ENCODE measurements at regions not wholly inside any gene's neighbourhood (a gene's known extent, or its start where the extent isn't known, plus 50 kb on each side); places are given as distances from the start of the nearest gene placed in this dataset.
"Not testable (repeated sequence)": the region's sequence is repeated elsewhere in the genome, so short reads cannot be mapped to it uniquely, and the experiment has no call there.

DNA sequence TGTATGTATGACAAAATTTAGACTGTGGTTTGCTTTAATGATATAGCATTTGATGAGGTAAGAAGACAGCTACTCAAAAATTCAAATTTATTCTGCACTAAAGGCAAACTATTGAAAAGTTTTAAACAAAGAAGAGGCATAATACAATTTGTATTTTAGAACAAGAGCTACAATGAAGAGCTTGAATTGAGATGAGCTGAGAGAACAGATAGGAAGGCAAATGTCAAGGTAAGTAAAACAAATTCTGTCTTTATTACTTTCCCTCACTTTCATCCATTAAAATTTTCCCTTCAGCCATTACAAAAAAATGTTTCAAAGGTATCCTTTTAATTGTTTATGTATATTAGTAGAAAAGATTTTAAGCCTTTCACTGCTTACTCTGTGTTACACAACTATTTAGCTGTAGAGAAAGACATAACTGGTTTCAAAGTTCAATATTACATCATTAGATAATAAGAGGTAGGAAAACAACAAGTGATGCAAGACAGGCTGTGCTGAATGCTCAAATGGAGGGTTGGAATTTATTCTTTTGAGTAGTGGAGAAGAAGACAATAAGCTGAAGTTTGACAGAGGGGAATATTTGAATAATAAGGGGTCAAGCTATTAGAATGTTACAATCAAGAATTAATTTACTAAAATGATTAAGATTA is 1334.1 kb downstream of the FSCB start:
- no peak for DNase-seq (ENCODE audit: low spot score)

DNA sequence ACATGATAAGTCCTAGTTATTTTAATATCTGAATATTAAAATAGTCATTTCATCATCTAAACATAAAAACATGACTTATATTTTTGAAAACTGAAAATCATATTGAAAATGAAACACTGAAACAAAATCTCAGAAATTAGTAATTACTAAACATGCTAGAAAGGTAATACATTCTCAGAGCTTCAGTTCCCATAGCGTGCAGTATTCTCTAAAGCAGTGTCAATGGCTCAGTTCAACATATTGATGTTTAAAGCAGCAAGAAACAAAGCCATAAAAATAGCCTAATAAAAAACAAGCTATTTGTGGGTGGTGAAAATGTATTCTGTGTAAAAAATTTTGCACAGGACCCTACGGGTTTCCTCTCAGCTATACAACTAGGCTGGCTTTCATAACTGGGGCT is 1337.4 kb downstream of the FSCB start:
- no peak for DNase-seq (ENCODE audit: low spot score)

DNA sequence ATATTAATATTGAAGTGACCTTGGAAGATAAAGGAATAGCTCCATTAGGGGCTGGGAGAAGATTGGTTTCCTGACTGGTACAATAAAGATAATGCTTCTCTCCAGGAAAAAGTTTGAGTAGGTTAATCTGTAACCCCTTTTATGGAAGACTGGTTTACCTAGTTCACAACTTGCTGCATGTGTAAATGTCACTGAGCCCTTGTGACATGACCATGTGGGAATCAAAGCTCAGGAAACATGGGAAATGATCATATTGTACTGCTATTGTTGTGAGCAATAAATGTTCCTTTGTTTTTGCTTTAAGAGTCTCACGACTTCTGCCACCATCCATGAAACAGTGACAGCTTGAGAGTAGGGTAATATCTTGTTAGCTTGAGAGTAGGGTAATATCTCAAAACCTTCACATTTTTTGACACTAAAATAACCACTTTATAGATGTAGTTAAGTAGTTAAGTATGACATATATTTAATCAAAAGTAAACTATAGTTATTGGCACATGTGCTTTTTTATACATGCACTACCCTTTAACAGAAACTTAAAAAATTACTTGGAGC is 1338.6 kb downstream of the FSCB start:
- DNase-seq (ENCODE audit: low spot score), result no peak

DNA sequence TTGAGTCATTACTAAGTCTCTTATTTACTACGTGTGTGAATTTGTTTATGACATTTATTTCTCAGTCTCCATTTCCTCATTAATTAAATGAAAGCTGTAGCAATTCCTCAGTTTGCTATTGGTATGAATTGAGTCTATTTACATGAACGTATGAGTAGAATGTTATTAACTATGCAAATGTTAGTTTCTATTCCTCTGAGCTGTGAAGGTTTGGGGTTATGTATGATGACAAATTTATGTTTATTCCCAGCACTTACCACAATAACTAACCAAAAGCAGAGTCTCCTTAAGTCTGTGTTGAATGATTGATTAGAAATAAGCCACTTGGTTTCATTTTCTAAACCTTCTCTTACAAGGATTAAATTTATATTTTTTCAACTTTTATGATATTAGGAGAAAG is 1340.9 kb downstream of the FSCB start:
- no peak for DNase-seq (ENCODE audit: low spot score)

DNA sequence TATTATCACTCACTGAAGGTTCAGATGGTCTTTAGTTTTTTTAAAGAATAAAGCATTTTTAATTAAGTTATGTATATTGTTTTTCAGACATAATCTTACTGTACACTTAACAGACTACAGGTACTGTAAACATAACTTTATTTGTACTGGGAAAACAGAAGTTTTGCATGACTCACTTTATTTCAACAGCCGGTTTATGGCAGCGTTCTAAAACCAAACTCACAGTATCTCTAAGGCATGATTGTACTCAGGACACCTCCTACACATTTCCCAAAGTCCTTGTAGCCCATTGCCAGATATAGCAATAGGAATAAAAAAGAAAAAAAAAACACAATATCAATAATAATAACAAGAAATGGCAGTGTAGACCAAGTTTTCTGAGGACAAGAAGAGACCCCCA is 1341.4 kb downstream of the FSCB start:
- no peak for DNase-seq (ENCODE audit: low spot score)

DNA sequence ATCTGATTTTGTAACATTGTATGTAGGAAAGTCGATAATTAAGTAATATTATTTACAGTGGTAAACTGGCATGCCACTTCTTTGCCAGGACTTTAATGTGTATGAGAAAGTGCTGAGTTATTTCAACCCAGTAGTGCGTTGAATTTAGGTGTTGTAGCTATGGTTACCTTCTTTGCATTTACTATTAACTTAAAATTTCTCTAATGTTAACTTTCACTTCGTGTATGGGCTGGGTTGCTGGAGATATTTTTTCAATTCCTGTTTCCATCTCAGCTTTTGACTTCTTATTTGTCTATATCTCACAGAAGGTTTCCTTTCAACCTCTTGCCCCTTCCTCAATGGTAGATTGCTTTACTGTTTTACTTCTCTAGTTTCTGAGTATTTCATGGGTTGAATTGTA is 1345.6 kb downstream of the FSCB start:
- DNase-seq (ENCODE audit: low spot score), result no peak

DNA sequence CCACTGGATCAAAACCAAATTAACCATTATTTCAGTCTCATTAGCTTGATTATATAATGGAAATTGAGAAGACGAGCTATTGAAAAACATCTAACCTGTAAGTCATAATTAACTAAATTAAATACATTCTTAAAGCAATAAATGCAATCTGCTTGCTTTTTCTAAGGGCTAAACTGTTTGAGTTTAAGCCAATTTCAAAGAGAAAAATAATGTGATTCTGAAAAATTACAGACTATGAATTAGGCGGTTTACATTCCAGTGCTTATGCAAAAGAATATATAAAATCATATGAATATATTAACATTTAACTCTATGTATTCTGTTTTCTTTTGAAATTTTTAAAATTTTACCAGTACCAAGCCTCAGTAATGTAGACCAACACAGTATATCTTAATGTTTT is 1349.4 kb downstream of the FSCB start:
- DNase-seq (ENCODE audit: low spot score), result no peak

DNA sequence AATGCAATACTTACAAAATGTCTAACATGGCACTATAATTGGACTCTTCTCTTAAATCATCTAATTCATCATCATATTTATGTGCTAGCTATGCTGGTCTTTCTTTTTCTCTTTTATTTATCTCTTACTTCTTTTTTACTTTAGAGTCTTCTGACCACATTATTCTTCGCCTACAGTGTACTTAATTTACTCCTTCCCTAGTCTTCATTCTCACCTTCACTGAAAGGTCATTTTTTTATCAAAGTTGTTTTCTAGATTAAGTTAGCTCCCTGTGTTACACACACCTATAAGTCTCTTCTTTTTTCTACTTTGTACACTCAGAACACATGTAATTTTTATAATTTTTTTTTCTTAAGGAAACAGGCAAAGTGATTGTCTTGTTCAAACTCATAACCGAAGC is 1351.2 kb downstream of the FSCB start:
- no peak for DNase-seq (ENCODE audit: low spot score)

DNA sequence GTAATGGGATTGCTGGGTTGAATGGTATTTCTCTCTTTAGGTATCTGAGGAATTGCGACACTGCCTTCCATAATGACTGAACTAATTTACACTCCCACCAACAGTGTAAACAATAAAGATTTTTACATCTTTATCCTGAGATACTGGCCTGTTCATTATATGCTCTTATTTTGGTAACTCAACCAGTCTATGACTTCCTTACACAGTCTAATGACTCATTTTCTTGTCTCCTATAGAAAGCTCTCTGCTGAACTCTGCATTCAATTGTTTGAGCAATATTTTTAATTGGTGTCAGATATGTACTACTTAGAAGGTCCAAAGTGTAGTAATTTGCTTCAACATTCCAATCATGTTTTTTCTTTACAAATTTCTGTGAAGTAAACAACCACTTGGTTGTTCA is 1351.8 kb downstream of the FSCB start:
- no peak for DNase-seq (ENCODE audit: low spot score)

DNA sequence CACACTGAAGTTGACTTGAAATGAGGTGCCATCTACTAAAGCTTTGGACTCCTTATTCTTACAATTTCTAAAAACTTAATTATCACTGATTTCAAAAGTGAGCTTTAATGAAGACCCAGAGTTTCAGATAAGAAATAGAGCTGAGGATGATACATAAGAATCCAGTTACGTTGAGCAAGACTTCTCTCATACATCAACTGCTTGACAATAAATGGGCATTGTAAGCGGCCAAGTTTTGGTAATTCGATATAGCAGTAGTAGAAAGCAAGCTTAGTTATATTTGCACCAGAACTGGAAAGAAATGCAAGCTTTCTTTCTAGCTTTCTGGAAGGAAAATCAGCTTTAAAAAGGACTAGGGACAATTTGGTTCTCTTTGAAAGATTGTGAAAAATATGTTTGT is 1359.6 kb downstream of the FSCB start:
- no peak for DNase-seq (ENCODE audit: low spot score)

DNA sequence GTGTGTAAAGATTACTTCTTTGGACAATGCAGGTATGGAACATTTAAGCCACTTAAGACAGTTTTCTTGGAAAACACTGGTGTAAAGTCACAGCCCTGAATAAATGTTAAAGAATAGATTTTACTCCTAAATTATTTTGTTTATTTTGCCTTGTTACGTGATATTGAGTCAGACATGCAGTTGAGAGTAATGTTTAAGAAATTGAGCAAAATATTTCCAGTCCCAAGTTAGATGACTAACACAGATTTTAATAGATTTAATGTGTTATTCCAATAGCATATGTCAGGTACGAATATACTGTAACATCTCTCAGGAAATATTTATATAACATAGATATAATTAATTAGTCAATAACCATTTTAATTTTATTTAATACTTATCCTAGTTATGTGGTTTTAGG is 1361.7 kb downstream of the FSCB start:
- no peak for DNase-seq (ENCODE audit: low spot score)

DNA sequence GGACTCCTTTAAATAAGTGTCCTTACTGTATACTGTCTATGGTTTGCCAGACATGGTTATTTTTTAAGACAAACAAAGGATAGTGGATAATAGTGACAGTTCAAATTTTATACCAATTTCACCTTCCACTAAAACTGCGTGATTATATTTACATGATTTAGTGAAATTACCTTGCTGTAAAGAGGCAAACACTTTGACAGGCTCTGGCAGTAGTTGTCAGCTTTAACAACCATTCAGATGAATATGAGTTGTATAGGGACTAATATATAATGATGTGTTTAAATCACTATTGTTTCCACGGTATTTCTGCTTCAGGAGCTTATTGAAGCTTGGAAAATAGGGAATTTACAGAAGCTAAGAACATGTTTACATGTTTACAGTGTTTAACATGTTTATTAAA is 1364.0 kb downstream of the FSCB start:
- no peak for DNase-seq (ENCODE audit: low spot score)

DNA sequence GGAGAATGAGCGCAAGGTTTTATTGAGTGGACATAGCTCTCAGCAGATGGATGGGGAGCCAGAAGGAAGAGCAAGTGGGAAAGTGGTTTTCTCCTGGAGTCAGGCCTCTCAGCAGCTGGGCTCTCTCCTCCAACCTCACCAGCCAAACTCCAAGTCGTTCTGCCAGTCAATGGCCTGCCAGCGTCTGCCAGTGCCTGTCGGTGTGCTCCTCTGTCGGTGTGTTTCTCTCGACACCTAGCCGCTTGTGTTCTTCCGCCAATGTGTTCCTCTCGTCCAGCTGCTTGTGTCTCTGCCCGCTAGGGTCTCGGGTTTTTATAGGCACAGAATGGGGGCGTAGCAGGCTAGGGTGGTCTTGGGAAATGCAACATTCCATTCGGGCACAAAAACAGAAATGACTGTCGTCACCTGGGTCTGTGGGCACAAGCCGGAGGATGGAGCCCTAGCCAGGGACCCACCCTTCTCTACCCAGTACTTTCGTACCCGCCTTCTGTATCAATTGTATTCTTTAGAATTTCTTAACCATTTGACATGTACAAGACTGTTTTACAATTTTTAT is 1365.4 kb downstream of the FSCB start:
- DNase-seq (ENCODE audit: low spot score), result no peak

DNA sequence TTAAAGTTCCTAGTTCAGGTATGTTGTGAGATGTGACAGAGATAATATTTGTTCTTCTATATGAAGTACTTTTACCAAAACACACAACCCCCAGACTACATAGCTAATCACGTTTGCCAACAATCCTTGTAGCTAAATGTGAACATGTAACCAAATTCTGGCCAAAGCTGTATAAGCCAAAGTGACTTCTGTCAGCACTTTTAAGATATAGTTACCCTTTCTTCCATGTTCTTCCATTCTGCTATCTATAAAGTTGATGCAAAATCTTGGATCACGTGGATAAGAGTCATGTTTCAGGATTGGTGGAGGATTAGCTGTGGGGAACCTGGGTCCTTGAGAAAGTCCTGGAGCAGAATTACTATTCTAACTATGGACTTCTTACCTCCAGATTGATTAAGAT is 1366.6 kb downstream of the FSCB start:
- DNase-seq (ENCODE audit: low spot score), result no peak

DNA sequence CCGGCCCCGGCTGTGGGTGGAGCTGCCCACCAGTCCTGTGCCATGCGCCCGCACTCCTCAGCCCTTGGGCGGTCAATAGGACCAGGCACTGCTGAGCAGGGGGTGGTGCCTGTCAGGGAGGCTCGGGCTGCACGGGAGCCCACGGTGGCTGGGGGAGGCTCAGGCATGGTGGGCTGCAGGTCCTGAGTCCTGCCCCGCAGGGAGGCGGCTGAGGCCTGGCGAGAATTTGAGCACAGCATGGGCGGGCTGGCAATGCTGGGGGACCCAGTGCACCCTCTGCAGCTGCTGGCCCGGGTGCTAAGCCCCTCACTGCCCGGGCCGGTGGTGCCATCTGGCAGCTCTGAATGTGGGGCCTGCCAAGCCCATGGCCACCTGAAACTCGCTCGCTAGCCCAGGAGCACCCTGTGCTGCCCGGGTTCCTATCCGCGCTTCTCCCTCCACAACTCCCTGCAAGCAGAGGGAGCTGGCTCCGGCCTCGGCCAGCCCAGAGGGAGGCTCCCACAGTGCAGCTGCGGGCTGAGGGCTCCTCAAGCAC is 1371.1 kb downstream of the FSCB start:
- no peak for DNase-seq (ENCODE audit: low spot score)

DNA sequence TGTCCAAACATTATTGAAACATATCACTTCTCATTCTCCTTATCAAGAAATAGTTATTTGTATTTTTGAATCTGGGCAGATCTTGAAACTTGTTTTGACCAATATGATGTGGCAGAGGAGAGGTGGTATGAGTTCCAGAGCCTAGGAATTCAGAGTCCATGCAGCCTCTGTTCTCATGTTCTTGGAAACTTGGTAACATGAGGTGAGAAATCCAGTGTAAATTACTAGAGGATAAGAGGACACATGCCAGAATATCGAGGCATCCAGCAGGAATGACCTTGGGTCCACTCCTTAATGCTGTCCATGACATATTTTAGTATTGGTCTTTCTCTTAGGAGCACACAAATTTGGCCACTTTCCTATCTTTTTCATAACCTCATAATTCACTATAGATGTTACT is 1374.6 kb downstream of the FSCB start:
- no peak for DNase-seq (ENCODE audit: low spot score)

DNA sequence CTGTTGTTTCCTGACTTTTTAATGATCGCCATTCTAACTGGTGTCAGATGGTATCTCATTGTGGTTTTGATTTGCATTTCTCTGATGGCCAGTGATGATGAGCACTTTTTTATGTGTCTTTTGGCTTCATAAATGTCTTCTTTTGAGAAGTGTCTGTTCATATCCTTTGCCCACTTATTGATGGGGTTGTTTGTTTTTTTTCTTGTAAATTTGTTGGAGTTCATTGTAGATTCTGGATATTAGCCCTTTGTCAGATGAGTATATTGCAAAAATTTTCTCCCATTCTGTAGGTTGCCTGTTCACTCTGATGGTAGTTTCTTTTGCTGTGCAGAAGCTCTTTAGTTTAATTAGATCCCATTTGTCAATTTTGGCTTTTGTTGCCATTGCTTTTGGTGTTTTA is 1378.7 kb downstream of the FSCB start:
- not testable (repeated sequence) for DNase-seq (ENCODE audit: low spot score)

DNA sequence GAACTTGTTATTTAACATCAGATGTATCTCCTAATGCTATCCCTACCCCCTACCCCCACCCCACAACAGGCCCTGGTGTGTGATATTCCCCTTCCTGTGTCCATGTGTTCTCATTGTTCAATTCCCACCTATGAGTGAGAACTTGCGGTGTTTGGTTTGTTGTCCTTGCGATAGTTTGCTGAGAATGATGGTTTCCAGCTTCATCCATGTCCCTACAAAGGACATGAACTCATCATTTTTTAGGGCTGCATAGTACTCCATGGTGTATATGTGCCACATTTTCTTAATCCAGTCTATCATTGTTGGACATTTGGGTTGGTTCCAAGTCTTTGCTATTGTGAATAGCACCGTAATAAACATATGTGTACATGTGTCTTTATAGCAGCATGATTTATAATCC is 1379.2 kb downstream of the FSCB start:
- not testable (repeated sequence) for DNase-seq (ENCODE audit: low spot score)

DNA sequence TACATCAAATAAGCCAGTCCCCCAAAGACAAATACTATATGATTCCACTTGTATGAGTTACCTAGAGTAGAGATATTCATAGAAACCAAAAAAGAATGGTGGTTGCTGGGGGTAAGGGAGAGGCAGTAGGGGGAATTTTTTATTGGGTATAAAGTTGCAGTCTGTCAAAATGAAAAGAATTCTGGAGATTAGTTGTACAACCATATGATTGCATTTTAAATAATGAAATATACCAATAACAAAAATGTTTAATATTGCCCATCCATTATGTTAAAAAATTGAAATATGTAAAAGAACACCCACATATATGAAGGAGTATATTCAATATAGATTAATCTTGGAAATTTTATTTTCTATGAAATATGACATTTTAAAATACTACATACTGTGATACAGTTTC is 1383.5 kb downstream of the FSCB start:
- no peak for DNase-seq (ENCODE audit: low spot score)

DNA sequence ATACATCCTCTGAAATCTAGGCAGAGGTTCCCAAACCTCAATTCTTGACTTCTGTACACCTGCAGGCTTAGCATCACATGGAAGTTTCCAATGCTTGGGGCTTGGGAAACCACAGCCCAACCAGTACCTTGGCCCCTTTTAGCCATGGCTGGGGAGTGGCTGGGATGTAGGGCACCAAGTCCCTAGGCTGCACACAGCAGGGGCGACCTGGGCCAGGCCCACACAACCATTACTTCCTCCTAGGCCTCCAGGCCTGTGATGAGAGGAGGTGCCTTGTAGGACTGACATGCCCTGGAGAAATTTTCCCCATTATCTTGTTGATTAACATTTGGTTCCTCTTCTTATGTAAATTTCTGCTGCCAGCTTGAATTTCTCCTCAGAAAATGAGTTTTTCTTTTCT is 1387.4 kb downstream of the FSCB start:
- DNase-seq (ENCODE audit: low spot score), result no peak

DNA sequence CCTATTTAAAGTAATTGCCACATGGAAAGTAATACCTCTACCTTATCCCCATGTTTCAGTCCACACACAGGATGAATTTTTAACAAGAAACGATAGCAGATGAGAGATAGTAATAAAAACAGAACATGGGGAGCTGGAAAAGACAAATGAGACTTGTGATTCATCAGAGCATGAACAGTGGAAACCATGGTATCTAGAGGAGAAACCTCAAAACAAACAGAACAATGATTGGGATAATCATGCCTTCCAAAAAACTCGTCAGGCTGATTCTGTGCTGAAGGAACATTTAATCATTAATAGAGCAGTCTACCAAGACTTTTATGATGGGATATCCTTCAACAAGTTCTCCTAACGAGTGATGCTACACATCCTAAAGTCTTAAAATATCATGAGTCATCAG is 1390.7 kb downstream of the FSCB start:
- peak; percentile 1 for DNase-seq (ENCODE audit: low spot score)

DNA sequence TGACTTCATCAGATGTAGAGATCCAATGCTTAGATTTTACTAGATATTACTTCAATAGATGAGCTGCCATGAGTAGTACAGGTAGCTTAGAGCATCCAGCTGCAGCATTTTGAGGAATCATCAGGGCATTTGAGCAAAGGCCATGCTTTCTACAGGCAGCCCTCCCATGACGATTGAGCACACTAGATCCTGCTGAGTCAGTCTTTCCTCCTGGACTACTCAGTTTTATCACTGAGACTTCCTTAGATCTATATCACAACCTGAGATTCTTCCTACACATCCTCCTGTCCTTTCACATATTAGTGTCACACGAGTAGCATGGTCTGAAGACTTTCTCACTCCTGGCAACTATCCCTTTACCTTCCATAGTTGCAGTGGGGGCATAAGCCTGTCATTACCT is 1401.8 kb downstream of the FSCB start:
- no peak for DNase-seq (ENCODE audit: low spot score)

DNA sequence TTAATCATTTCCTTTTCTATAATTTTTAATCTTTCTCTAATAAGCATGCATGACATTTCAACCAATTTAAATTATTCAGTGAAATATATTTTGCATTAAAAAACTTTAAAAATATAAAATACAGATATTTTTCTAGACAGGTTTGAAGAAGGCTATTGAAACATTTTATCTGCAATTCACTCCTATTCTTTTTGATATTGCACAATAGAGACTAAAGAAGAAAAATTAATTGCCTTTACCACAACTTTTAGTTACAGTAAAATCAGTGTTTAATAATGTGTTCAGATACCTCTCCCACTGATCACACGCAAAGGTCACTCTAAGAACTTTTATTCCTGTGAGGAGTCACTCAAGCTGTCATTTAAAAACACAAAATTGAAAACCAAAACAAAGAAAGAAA is 1416.7 kb downstream of the FSCB start:
- DNase-seq (ENCODE audit: low spot score), result no peak

DNA sequence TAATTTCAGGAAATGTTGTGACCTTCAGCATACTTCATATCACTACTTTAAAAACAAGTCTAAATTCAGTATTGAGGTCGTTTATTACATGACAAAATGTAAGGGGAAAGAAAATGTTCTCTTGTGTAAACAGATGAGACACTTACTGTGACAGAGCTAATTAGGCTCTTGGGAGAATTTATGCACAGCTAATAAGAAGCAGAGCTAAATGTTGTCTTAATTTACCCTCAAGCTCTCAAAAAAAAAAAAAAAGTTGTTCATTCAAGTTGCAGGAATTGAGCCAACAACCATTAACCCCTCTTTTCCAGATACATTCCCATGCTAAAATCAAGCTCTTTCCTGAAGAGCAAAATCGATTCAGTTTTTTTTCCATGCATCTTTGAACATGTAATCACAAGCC is 1419.4 kb downstream of the FSCB start:
- no peak for DNase-seq (ENCODE audit: low spot score)
